Activated CD8-positive, alpha-beta T cell treated with anti-CD3 and anti-CD28 coated beads for 36 hours (primary cell): ENCODE measurements at regions not wholly inside any gene's neighbourhood (a gene's known extent, or its start where the extent isn't known, plus 50 kb on each side); places are given as distances from the start of the nearest gene placed in this dataset.

Experiments
- ATAC-seq: fragments of 200-7000 bp; cut with Tn5 transposase; one replicate; pipeline ENCODE4 v1.10.0; 2021; ENCODE audit warnings: mild to moderate bottlenecking, moderate library complexity
- CTCF ChIA-PET: fragments of 350-600 bp; sonication (Branson Sonifier 250); formaldehyde crosslinking; loops from one replicate; lab custom pipeline; 2021; ENCODE audit warnings: antibody characterized with exemption; lab: Charles Lee
- POLR2A ChIA-PET: fragments of 350-600 bp; sonication (Branson Sonifier 250); formaldehyde crosslinking; loops from one replicate; lab custom pipeline; 2021; ENCODE audit warnings: antibody characterized with exemption; lab: Charles Lee
- DNase-seq: peaks from one replicate; pipeline ENCODE4 v3.0.0-alpha.2; 2020
- H3K27ac Mint-ChIP-seq: one replicate; pipeline ENCODE4 v1.8.0; 2021; ENCODE audit warnings: mild to moderate bottlenecking, mixed read lengths
- H3K27me3 Mint-ChIP-seq: one replicate; pipeline ENCODE4 v1.8.0; 2021; ENCODE audit warnings: mixed read lengths
- H3K36me3 Mint-ChIP-seq: one replicate; pipeline ENCODE4 v1.8.0; 2021; ENCODE audit warnings: low read depth, mixed read lengths
- H3K4me1 Mint-ChIP-seq: one replicate; pipeline ENCODE4 v1.8.0; 2021; ENCODE audit warnings: low read depth, mixed read lengths
- H3K4me3 Mint-ChIP-seq: one replicate; pipeline ENCODE4 v1.8.0; 2021; ENCODE audit warnings: mild to moderate bottlenecking, moderate library complexity, mixed read lengths
- H3K9me3 Mint-ChIP-seq: one replicate; pipeline ENCODE4 v1.8.0; 2021; ENCODE audit warnings: mixed read lengths
- intact Hi-C: fragments of 100-400 bp; cut with micrococcal nuclease; formaldehyde crosslinking; loops from one replicate; pipeline ENCODE4 v1.10.0; 2022
- TF ChIP-seq, protein P1 (sequence below): fragments of 200-600 bp; IDR thresholded peaks from one replicate; pipeline ENCODE4 v1.8.0; 2022; ENCODE audit warnings: antibody characterized with exemption, mild to moderate bottlenecking

DNA sequence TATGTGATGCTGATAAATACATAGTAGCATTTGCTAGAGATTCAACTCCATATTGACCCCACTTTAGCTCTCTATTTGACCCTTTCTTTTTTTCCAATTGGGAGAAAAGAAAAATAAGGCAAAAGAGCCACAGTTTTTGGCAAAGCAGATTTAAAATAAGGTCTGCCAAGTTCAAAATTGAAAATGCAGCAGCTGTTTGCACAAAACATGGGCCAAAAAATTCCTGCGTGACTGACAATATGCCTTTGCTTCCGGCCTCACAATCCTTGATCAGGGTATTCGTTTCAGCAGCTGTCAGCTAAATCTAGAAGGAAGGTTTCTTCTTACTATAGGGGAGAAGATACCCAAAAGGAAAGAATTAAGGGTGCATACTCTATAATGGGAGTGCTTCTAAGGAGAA is 563.5 kb upstream of the CCDC54 start:
- CTCF ChIA-PET: no interaction called here
- TF ChIP-seq, protein P1, sequence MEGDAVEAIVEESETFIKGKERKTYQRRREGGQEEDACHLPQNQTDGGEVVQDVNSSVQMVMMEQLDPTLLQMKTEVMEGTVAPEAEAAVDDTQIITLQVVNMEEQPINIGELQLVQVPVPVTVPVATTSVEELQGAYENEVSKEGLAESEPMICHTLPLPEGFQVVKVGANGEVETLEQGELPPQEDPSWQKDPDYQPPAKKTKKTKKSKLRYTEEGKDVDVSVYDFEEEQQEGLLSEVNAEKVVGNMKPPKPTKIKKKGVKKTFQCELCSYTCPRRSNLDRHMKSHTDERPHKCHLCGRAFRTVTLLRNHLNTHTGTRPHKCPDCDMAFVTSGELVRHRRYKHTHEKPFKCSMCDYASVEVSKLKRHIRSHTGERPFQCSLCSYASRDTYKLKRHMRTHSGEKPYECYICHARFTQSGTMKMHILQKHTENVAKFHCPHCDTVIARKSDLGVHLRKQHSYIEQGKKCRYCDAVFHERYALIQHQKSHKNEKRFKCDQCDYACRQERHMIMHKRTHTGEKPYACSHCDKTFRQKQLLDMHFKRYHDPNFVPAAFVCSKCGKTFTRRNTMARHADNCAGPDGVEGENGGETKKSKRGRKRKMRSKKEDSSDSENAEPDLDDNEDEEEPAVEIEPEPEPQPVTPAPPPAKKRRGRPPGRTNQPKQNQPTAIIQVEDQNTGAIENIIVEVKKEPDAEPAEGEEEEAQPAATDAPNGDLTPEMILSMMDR: no peak
- no peaks in the 10 kb centered on the region for H3K36me3 Mint-ChIP-seq
- ATAC-seq: no peak
- intact Hi-C loops: no loop called here
- H3K27me3 Mint-ChIP-seq: no peaks in the 10 kb centered on the region
- no peak overlapping the region for H3K27ac Mint-ChIP-seq
- H3K4me3 Mint-ChIP-seq: no peak overlapping the region
- no peak for DNase-seq
- POLR2A ChIA-PET: no interaction called here
- no peaks in the 10 kb centered on the region for H3K4me1 Mint-ChIP-seq
- no peaks in the 10 kb centered on the region for H3K9me3 Mint-ChIP-seq

DNA sequence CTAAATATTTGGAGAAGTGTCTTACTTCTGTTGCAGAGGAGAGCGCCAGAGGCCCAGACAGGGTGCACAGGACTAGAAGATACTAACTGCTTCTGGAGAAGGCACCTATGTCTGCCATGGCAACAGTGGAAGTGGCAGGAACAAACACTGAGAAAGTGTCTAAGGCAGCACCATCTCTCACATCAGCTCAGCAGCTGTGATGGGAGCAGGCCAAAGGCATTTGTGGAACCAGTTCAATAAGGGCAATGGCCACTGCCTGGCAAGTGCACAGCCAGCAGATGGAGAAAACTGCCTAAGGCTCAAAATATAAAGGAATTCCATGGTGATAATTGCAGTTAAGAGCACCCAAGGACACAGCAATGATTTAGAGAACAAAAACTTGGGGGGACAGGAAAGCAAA is 563.0 kb upstream of the CCDC54 start:
- POLR2A ChIA-PET: no interaction called here
- H3K9me3 Mint-ChIP-seq: no peaks in the 10 kb centered on the region
- H3K4me3 Mint-ChIP-seq: no peak overlapping the region
- H3K27me3 Mint-ChIP-seq: no peaks in the 10 kb centered on the region
- no peaks in the 10 kb centered on the region for H3K36me3 Mint-ChIP-seq
- intact Hi-C loops: no loop called here
- H3K4me1 Mint-ChIP-seq: no peaks in the 10 kb centered on the region
- no peak for ATAC-seq
- DNase-seq: no peak
- no peak overlapping the region for H3K27ac Mint-ChIP-seq
- CTCF ChIA-PET: no interaction called here
- TF ChIP-seq, protein P1: no peak

DNA sequence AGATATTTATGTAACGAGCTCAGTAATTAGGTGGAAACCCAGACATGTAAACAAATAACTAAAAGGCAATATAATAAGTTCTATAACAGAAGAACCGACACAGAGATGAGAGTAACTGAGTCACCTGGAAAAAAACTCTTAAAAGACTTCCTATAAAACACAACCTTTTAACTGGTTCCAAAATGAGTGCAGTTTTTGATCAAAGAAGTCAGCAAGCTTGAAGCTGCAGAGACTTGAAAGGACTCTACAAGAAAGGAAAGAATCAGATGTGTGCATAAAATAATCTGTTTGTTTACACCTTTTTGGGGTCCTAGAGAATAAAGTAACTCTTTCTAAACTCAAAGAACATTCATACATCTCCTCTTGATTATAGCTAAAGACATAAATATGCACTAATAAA is 560.4 kb upstream of the CCDC54 start:
- no peaks in the 10 kb centered on the region for H3K9me3 Mint-ChIP-seq
- ChIA-PET POLR2A (no interaction called here), CTCF (no interaction called here)
- TF ChIP-seq, protein P1: no peak
- DNase-seq: no peak
- no peak overlapping the region for H3K27ac Mint-ChIP-seq
- ATAC-seq: no peak
- no peak overlapping the region for H3K4me3 Mint-ChIP-seq
- no peaks in the 10 kb centered on the region for H3K27me3 Mint-ChIP-seq
- H3K36me3 Mint-ChIP-seq: no peaks in the 10 kb centered on the region
- intact Hi-C loops: no loop called here
- H3K4me1 Mint-ChIP-seq: no peaks in the 10 kb centered on the region

DNA sequence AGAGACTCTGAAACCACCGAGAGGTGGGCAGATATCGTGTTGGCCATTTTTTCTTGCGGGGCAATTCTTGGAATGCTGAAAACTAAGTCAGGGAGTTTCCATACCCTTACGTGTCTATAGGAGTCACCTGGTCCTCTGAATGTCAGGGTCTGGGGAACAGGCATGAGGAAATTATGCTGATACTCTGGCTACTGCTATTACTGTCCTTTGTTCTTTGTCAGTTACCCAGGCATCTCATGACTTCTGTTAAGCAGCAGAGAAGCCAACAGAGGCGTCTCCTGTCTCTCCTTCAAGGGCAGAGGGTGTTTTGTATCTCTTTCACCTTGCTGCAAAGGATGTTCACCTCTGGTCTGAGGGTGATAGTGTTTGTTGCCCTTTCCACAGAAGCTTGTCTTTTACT is 559.5 kb upstream of the CCDC54 start:
- Mint-ChIP-seq H3K27ac (no peak overlapping the region), H3K4me1 (no peaks in the 10 kb centered on the region), H3K27me3 (no peaks in the 10 kb centered on the region), H3K4me3 (no peak overlapping the region), H3K36me3 (no peaks in the 10 kb centered on the region), H3K9me3 (no peaks in the 10 kb centered on the region)
- no peak for ATAC-seq
- no peak for DNase-seq
- intact Hi-C loops: no loop called here
- CTCF ChIA-PET: no interaction called here
- POLR2A ChIA-PET: no interaction called here
- TF ChIP-seq, protein P1: no peak

DNA sequence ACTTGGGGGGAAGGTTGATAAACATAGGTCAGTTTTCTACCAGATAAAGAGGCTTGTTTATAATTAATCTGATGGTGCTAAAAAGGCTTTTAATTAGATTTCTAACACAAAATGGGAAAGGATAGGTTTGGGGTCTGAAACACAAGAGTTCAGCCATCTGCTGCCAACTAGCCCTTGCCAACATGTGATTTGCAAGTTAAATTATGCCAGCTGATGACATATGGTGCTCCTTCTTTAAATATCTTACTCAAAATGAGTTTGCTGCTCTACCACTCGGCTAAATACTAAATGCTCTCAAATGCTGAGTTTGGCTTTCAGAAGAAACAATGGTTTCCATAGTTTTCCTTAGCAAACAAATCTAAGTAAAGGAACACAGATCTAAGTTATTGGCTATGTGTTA is 557.8 kb upstream of the CCDC54 start:
- TF ChIP-seq, protein P1: no peak
- DNase-seq: no peak
- intact Hi-C loops: no loop called here
- no peak for ATAC-seq
- Mint-ChIP-seq H3K27ac (no peak overlapping the region), H3K4me1 (no peaks in the 10 kb centered on the region), H3K4me3 (no peak overlapping the region), H3K27me3 (no peaks in the 10 kb centered on the region), H3K36me3 (no peaks in the 10 kb centered on the region), H3K9me3 (no peaks in the 10 kb centered on the region)
- ChIA-PET CTCF (no interaction called here), POLR2A (no interaction called here)
